ENCODE measurements at regions not wholly inside any gene's neighbourhood (a gene's known extent, or its start where the extent isn't known, plus 50 kb on each side); places are given as distances from the start of the nearest gene placed in this dataset.
A peak's percentile ranks its signal among the peaks of the same experiment; 100 is the strongest.

GRCh38 chr3:157573780-157574378 is 70.7 kb upstream of the VEPH1 start:
- no peak for DNase-seq

- DNase-seq: no peak
These were observed 70.1 kb upstream of the VEPH1 start for GRCh38 chr3:157573281-157573680.

- DNase-seq: peak; percentile 51
These were observed 69.5 kb upstream of the VEPH1 start for GRCh38 chr3:157572559-157573270.

- DNase-seq: no peak
These were observed 63.4 kb upstream of the VEPH1 start for GRCh38 chr3:157566596-157566995.

- no peak for DNase-seq
These were observed 56.2 kb upstream of the VEPH1 start for GRCh38 chr3:157559401-157559800.
